NCI-H2196 (cell line): ENCODE measurements at regions not wholly inside any gene's neighbourhood (a gene's known extent, or its start where the extent isn't known, plus 50 kb on each side); places are given as distances from the start of the nearest gene placed in this dataset.
"Not testable (repeated sequence)": the region's sequence is repeated elsewhere in the genome, so short reads cannot be mapped to it uniquely, and the experiment has no call there.

ENCODE experiments used
- DNase-seq: peaks from one replicate; lab custom pipeline; 2025; ENCODE audit not compliant: unreplicated experiment; lab: John Stamatoyannopoulos, UW

DNA sequence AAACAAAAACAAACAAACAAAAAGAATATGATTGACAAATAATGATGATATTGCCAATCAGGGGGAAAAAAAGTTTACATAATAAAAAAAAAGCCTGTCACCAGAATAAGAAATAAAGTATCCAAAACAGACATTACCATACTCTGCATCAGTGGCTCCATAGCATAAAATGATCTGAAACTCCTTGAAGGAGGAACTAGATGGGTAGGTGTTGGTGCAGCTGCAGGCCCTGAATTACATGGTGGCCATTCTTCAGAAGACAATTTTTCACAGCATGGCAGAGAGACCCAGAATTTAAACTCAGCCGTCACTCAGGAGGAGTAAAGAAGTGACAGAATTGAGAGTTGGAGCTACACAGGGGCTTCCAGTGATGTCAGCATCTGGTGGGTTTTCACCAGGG, 60.2 kb downstream of the GLUL start:
- no peak for DNase-seq

DNA sequence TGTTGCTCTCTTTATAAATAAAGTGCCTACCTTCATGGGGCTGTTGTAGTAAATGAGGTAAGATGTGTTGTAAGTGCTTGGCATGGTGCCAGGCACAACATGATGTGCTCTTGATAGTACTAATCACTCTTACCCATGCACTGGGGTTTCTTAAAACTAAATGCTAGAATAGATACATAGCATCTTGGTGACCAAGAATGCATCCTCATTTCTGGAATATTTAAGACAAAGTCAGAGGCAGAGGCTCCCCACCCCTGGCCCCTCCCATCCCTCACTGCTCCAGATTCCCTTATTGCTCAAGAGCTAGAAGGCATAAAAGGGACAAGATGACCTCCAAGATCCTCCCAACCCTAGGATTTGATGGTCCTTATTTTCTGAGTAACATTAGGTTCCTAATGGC, 61.3 kb downstream of the GLUL start:
- peak; percentile 18 for DNase-seq

DNA sequence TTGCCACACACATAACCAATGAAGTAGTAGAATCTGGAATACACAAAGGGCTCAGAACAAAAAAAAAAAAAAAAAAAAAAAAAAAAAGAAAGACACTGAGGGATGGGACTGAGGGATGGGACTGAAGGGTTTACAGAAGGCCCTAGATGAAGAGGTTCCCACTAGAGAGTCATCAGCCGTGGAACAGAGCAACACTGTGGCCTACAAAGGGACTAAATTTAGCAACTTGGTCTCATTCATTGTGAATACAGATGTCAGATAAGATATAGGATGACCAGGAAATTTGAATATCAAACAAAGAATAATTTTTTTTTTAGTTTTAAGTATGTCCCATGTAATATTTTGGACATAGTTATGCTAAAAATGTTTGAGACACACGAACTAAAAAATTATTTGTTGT, 62.1 kb downstream of the GLUL start:
- DNase-seq = no peak

DNA sequence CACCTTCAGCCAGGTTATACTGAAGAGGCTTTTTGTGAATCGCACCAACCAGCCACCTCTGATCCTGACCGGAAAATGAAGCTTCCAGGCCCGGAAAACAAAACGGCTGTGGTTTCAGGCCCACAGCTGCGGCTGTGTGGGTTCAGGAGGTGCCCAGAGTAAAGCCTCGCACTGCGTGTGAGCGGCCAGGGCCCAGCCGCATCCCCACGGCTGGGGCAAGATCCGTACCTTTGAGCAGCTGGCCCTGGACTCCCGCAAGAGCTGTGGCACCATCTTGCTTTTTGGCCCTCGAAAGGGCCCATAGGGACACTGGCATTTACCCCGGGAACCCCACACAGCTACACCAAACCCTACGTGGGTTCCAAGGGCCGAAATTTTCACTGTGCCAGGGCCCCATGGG, 63.0 kb downstream of the GLUL start:
- no peak for DNase-seq

DNA sequence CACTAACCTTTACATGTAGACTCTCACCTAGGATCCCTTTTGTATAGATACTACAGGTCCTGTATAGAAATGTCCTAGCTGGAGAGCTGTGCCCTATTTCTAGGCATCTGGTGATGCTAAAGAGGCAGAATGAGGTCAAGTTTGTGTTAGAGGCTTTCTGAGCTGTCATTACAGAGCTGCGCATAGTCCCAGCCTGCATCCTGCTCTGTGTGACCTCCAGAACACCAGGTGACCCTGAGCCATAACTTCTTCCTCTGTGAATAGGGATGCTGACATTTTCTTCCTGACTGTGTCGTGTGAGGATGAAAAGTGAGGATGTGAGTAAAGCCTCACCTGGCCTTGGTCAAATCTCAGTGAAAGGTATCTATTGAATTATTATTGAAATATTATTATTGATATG, 66.3 kb downstream of the GLUL start:
- DNase-seq = no peak

DNA sequence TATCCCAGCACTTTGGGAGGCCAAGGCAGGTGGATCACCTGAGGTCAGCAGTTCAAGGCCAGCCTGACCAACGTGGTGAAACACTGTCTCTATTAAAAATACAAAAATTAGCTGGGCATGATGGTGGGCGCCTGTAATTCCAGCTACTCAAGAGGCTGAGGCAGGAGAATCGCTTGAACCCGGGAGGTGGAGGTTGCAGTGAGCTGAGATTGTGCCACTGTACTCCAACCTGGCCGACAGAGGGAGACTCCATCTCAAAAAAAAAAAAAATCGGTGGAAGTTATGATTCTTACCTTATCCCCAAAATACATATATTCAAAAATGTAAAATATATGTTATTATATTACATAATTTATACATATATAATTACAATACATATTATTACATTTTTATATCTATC, 70.1 kb downstream of the GLUL start:
- not testable (repeated sequence) for DNase-seq

DNA sequence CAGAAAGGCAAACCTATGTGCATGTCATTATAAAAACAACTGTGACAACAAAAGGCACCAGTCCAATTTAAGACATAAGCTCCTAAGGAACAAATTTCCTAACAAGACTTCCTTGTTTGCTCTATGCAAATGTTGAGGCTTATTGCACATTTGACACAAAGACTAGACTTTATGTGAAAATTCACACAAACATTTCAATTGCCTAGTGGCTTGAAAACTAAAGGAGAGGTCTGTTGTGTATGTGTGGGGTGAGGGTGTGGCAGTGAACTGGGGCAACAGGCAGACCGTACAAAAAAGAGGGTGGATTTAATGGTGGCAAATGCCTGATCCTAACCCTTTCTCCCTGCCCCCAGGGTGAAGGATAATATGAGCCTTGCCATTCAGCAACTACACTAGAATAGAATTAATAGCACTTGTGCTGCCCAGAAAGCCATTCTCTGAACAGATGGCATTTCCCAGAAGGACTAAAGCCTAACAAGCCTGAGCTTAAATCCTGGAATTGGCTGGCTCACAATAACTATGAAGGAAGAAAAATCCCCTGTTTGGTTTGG, 73.9 kb downstream of the GLUL start:
- peak; percentile 59 for DNase-seq

DNA sequence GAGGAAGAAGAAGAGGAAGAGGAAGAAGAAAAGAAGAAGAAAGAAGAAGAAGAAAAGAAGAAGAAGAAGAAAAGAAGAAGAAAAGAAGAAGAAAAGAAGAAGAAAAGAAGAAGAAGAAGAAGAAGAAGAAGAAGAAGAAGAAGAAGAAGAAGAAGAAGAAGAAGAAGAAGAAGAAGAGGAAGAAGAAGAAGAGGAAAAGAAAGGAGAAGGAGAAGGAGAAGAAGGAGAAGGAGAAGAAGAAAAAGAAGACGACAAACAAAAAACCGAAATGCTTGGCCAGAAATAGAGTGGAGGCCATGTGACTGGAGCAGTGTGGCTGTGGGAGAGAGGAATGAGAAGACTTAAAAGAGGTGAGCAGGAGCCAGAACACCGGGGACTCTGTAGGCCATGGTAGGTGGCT, 75.1 kb downstream of the GLUL start:
- DNase-seq = not testable (repeated sequence)

DNA sequence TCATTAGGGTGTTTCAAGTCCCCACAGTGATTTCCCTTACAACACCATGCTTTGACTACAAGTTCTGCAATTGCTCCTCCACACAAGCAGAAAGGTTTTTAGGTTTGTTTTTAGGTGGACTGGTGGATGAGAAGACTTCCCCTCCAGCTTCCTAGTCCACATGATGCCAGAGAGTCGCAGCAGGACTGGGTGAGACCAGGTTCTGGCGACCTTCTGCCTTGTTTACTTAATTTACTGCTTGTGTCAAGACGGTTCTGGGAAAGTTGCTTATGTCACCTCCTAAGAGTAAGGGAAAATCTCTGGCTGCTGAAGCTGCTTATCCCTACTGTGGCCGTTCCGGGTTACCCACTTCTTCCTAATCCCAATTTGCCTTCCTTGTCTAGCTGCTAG, 76.4 kb downstream of the GLUL start:
- DNase-seq = no peak

DNA sequence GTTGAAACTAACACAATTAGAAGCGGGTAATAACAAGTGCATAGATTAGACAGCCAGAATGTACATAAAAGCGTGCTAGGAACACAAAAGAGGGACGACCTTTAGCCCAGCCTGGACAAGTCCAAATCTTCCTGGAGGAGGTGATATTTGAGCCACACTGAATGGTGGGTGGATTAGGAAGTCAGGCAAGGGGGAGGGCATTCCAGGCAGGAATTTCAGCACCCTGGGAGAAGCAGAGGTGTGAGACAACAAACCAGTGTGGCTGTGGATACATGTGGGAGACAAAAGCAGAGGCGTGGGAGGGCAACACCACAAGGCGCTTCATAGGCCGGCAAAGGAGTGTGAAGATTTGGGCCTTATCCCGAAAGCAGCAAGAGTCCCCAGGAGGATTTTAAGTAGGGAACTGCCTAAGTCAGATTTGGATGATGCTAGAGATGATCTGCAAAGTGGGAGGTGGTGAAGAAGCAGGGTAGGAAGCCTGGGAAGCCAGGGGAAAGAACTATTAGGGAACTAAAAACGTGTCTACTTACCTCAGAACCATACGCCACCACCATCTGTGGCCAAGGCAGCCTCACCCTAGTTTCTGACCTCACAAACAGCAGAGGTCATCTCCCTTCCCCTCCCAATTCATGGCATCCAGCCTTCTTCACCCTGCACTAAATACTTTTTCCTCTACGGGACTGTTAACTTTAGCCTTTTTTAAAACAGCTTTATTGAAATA, 81.8 kb downstream of the GLUL start:
- DNase-seq = no peak

DNA sequence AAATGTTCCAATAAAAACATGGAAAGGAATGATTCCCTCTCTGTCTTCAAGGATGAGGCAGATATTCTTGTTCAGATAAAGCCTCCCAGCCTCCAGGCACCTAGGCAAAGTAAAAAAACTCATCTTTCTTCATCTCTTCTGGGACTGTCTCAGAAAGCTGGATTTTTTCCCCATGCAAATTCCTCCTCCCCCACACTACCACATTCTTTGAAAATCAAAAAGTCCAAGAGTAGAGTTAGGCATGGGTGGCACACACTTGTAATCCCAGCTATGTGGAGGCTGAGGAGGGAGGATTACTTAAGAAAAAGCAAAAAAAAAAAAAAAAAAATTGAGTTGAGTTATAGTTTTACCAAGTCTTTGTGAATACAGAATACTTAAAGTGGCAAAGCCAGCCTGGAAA, 82.8 kb downstream of the GLUL start:
- DNase-seq = no peak

DNA sequence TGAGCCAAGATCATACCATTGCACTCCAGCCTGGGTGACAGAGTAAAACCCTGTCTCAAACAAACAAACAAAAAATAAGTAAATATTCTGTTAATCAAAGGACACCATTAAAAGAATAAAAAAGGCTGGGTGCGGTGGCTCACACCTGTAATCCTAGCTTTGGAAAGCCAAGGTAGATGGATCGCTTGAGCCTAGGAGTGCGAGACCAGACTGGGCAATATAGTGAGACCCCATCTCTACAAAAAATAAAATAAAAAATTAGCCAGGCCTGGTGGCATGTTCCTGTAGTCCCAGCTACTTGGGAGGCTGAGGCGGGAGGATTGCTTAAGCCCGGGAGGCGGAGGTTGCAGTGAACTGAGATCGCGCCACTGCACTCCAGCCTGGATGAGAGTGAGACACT, 84.1 kb downstream of the GLUL start:
- not testable (repeated sequence) for DNase-seq

DNA sequence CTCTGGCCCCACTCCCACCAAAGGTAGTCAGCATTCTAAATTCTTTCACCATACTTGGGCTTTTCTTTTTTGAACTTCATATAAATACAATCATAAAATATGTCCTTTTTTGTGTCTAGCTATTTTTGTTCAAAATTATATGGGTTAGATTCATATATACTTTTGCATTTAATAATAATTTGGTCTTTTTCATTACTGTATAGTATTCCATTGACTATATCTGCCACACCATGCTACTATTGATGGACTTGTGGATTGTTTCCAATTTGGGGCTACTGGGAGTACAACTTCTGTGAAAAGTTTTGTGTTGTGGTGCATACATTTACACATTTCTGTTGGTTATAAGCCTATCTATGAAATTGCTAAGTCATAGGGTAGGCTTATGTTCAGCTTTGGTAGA, 85.7 kb downstream of the GLUL start:
- no peak for DNase-seq

DNA sequence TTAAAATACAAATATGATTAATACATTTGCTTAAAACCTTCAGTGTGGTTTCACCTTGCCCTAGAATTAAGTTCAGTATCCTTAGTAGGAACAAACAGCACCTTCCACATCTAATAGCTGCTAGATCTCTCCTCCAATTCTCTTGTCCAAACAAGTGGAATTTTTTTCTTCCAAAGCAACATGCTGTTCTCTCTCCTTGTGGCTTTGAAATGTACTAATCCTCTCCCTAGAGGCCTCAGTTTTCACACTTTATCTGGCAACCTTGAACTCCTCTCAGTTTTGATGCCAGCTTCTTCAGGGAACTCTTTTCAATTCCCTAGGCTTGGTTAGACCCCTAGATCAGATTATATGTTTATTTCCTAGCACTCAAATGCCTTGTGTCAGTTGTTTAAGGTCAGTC, 87.0 kb downstream of the GLUL start:
- DNase-seq = no peak

DNA sequence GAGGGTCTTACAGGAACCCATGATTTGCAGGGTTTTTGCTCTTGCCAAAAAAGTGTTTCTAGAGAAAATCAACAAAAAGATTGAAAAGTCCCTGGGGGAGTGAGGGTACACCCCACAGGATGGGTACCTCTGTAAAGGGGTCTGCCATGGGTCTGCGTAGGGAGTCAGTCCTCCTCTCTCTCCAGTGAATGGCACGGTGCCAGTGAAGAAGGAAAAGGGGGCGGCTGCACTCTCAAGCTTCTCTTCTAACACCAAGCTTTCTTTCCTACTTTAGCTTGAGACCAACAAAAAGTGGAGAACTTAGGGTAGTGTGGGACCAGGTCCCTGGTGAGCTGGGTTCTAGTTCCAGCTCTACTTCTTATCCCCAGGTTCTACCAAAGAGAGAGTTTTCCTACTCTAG, 87.4 kb downstream of the GLUL start:
- DNase-seq = no peak

DNA sequence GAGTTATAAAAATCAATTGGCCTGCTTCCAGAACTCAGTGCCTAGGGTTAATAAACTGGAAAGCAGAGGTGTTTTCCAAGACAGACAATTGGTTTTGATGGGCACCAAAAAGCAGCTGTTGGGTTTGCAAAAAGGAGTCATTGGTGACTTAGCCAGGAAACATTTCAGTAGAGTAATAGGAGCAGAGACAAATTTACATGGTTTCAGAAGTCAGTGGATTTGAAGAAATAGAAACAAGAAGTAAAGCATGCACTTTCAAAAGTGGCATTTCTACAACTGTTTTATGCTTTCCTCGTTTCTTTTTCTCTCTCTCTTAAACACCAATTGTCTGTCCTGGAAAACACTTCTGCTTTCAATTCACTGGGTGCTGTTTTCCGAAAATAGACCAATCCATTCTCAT, 87.8 kb downstream of the GLUL start:
- no peak for DNase-seq

DNA sequence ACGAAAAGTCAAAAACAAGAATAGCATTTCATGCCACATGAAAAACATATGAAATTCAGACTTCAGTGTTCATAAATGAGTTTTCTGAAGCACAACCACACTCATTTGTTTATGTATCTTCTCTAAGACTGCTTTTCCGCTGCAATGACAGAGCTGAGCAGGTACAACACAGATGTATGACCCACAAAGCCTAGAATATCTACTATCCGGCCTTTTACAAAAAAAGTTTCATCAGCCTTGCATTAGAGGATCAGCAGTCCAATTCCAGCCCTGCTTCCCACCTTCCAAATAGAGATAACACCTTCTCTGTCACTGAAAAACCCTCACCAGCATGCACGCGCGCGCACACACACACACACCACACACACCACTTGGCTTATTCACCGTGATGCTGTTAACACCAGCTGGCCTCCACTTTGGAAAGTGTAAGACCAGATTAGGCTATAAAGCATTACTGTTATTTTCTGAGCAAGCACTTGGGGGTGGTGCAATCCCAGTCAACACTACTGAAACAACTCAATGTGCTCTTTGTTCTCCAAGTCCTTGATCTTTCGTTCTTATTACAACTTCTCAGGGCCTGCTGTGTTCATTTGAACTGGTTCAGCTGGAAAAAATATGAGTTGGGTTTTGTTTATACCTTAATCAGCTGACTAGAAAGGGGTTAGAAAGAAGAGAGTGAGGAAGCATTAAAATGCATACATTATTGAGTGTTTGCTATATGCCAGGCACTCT, 90.0 kb downstream of the GLUL start:
- peak; percentile 31 for DNase-seq

DNA sequence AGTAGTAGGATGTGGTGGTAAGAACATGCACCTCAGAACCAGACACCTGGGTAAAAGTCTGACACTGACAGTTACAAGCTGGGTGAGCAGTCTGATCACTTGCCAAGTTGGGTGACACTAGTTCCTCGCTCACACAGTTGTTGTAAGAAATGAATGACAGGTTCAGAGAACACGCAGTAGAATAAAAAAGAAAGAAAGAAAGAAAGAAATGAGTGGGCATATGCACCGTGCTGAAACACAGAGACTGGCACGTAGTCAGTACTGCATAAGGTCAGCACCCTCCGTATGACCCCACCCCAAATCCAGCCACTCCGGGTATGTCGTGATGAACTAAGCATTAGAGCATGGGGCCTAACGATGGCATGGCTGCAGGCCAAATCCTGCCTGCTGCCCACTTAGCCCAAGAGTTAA, 90.6 kb downstream of the GLUL start:
- no peak for DNase-seq

DNA sequence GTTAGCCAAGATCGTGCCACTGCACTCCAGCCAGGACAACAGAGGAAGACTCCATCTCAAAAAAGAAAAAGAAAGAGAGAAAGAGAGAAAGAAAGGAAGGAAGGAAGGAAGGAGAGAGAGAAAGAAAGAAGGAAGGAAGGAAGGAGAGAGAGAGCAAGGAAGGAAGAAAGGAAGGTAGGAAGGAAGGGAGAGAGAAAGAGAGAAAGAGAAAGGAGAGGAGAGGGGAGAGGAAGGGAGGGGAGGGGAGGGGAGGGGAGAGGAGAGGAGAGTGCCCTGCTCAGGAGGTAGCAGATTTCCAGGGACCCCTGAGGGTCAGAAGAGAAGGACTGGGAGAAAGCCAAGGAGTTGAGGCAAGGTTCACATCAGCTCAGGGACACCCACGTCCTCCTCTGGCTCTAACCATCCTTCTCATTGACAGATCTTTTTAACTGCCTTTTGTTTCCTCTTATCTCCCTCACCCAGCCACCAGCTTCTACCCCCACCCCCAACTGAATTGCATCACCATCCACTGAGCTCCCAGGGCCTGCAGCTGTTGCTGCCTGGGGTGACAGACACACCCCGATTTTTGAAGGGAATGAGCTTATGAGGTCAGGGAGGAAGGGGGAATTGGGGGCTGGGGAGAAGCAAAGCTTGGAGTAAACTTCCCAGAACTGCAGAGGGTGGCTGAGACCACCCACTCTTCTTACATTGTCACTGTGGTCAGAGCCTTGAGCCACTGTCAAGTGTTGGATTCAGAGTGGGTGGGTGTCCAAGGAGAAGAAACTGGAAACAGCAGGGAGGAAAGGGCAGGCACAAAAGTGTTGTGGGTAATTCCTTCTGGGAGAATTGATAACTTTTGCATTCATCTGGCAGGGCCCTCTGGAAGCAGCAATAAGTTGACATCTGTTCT, 91.6 kb downstream of the GLUL start:
- DNase-seq = peak; percentile 29

DNA sequence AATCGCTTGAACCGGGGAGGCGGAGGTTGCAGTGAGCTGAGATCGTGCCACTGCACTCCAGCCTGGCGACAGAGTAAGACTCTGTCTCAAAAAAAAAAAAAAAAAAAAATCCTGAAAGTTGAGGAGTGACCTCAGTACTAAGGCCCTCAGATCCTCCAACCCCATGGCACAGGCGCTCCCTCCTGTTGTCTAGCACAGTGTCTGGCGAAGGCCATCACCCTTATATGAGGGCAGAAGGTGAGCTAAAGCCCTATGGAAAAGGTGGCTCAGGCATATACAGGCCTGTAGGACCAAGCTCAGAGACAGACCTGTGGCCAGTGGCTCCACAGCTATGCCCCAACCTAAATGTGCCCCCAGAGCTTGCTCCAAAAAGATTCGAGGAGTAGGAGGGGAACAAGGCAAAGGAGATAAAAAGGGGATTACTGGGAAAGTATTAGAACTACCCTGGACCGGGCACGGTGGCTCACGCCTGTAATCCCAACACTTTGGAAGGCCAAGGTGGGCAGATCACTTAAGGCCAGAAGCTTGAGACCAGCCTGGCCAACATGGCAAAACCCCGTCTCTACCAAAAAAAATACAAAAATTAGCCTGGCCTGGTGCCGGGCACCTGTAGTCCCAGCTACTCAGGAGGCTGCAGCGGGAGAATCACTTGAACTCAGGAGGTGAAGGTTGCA, 92.4 kb downstream of the GLUL start:
- DNase-seq = not testable (repeated sequence)

DNA sequence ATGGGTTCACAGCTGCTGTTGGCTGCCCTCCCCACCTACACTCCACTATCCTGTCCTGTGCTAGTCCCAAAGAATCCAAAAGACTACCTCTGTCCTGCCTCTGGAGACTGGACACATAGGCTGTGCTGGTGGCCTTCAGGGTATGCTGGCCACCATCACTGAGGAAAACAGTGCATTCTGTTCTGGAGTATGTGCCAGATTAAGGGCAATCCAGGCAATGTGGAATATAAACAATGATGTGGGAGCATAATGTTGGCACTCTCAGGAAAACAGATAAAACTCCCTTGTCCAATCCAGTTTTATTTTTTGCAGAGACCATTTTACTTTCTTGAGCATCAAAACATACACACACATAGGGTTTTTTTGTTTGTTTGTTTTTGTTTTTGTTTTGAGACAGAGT, 94.3 kb downstream of the GLUL start:
- DNase-seq = no peak
